GM19023 (cell line): ENCODE measurements at regions not wholly inside any gene's neighbourhood (a gene's known extent, or its start where the extent isn't known, plus 50 kb on each side); places are given as distances from the start of the nearest gene placed in this dataset.

Experiments
- ATAC-seq: cut with Tn5 transposase; IDR thresholded peaks from one replicate; pipeline ENCODE4 v1.9.1; 2021; ENCODE audit warnings: mild to moderate bottlenecking, moderate library complexity; ENCODE audit not compliant: unreplicated experiment

GRCh38 chr16:73210686-73211085 is 162.8 kb upstream of the ZFHX3 start:
- no peak for ATAC-seq

DNA sequence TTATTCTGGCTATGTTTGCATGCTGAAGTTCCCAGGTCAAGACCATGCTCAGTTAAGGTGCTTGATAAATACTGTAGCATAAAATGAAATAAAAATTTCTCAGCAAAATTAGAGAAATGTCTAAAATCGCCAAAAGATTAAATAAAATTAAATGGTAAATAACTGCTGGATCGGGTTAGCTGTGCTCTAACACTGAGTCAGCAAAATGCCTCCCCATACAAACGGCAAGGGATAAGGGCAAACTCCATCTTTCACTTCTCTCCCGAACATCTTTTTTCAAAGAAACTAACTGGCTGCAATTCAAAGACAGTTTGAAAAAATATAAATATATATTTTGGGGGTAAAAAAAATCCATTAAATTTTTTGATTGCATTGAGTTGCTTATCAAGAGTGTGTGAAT is 162.2 kb upstream of the ZFHX3 start:
- no peak for ATAC-seq

DNA sequence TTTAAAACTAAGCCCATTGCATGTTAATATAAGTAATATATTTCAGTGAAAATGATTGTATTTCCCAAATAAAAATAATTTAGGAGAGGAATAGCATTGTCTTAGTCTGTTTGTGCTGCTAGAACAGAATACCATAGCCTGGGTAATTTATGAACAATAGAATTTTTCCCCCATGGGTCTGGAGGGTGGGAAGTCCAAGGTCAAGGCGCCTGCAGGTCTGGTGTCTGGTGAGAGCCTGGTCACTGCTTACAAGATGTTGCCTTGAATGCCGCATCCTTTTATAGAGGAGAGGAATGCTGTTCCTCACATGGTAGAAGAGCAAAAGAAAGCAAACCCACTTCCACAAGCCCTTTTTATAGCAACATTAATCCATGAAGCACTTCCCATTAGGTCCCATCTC is 161.3 kb upstream of the ZFHX3 start:
- ATAC-seq, result no peak

DNA sequence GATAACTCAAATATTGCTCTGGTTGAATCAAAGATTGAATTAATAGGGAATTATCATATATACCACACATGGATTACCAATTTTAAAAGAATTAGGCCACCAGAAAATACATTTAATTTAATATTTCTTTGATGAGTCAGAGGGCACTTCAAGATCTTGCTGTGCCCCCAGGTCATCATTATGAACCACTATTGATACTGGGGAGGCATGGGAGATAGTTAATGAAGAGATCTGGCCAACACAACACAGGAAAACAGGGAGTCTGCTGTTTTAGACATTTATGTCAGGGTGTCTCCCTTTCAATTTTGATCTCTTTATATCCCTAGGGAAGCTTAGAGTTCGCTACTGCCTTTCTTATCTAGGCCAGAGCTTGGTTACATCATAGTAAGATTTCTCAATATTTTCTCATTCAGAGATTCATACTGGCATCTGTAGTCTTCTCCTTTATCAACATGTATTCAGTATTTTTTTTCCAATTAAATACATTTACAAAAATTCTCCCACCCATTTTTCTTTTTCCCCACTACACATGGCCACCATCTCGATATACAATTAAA is 158.3 kb upstream of the ZFHX3 start:
- no peak for ATAC-seq

DNA sequence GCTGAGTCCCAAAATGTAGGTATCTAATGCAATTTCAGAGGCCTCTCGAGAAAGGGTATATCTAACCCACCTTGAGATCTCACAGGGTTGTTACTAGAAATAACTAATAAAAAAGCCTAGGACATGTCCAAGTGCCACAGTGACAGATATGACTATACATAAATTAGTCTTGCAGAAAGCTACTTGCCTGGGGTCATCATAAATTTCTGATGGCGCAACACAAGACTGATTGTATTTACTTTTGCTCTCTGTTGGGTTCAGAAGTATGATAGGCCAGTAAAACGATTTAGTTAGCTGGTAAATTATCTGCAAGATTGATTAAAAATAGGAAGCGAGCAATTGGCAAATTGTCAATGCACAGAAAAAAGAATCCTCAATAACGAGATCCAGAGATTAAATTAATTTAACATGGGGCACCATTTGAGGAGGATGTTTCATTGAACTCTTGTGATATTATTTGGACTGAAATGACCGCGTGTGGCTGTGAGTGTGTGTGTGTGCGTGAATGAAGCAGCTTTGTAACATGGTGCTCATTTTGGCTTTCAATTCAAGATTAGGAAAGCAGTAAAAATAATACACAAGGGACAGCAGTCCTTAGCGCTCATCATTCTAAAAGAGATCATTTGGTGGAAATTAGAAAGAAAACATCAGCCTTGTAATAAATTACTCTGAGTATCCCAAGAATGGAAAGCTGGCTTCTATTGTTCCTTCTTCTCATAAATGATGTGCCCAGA is 157.4 kb upstream of the ZFHX3 start:
- ATAC-seq, result no peak

DNA sequence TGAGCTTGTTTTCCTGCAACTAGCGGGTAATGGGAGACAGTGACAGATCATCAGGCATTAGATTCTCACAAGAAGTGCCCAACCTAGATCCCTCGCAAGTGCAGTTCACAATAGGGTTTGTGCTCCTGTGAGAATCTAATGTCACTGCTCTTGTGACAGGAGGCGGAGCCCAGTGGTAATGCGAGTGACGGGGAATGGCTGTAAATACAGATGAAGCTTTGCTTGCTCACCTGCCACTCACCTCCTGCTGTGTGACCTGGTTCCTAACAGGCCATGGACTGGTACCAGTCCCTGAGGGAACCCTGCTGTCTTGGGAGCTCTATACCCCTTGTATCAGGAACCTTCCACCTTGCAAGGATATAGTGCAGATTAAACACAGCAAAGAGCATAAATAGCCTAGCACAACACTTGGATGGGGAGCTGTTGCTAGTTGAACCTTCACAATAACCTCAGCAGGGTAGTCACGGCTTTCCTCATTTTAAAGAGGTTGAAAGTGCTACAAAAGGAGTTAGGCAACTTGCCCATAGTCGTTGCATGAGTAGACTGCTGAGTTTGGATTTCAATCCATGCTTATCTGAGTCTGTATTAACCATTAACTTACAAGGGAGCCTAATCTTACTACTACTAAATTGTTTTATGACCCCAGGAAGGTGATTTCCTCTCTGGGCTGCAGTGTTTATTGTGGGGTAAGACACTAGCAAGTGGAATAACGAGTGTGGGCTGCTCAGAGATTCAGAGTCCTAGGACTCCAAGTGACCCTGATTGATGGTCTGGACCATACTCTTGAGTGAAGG is 156.6 kb upstream of the ZFHX3 start:
- ATAC-seq, result no peak

DNA sequence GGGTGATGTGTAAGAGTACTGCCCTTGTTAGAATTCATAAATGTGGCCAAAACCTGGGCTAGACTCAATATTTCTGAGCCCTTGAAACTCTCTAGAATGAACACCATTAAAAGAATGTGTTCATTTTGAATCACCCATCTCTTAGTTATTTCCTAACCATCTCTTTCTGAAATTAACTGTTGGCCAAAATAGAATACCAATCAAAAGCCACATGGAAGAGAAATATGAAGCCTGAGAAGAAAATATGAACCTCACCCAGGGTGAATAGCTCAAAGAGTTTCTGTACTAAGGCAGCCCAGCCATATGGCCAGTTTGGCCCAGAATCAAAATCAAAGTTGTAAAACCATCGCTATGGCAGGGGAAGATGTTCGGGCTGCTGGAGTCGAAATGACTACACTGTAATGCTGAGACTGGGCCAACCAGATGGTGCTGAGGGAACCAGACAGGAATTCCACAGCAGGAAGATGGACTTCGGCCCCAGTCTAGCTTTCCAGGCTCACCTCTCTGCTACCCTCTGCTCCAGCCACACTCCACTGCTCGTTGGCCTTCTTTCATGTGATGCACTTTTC is 154.3 kb upstream of the ZFHX3 start:
- ATAC-seq, result no peak

DNA sequence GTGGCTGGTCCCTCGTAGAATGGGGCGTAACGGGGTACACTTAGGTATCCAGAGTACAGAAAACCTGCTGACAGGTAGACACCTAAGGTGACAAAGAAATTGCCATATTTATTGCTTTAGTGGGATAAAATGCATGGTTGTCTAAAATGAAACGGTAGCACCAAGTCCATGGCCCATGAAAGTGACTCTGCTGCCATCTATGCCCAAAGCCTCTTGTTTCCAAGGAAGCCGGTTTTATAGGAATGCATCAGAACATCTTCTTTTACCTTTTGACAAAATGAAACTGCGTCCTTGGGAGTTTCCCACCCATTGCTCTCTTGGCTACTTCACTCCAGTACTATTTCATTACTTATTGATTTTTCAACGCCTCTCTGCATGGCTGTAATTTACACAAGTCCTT is 151.3 kb upstream of the ZFHX3 start:
- no peak for ATAC-seq

DNA sequence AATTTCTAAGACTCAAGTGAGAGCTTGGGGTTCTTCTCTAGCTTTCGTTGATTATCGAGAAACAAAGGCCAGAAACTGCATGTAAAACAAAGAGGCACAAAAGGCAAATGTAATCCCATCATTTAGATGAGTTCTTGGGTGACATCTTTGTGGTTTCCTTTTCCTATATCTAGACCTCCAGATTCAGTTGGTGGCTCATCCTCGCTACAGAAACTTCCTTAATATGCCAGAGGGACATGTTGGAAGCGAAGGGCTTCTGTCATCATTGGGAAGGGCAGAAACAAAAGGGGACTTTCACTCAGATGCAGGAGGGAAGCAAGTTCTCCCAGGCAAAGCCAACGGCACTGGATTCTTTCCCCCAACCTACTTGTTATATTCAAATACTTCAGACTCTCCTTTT is 150.6 kb upstream of the ZFHX3 start:
- ATAC-seq, result no peak

- ATAC-seq, result no peak
These were observed 149.7 kb upstream of the ZFHX3 start for GRCh38 chr16:73197598-73197997.

DNA sequence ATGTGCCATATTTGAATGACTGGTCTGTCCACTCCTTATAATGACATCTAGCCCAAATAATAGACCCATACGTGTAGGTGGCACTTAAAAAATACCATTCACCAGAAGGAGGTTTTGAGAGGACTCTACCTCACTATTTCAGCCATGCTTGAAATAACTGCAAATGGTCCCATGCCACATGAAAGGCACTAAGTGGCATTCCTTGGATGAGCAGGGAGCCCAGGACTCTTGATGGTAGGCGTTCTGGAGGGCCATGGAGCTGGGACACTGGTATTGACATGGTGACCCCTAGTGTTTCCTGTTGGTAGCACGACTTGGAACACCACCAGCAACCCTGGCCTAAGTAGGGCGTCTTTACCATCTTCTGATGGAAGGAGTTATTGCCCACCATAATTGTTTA is 148.7 kb upstream of the ZFHX3 start:
- no peak for ATAC-seq

DNA sequence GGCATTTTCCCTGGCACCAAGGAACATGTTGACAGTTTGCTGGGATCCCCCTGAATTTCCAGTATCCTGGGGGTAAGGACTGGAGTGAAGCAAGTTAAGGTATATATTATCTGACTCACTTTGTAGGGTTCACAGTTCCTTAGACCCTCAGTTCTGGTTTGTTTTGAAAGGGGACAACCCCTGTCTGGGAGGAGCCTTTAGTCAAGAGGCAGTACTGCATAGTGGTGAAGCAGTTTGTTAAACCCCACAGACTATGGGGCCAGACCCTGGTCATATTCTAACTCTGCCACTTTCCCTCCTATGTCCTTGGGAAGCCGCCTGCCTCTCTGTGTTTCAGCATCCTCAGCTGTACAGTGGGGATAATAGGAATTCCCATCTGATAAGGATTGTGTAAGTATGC is 145.5 kb upstream of the ZFHX3 start:
- ATAC-seq, result no peak

DNA sequence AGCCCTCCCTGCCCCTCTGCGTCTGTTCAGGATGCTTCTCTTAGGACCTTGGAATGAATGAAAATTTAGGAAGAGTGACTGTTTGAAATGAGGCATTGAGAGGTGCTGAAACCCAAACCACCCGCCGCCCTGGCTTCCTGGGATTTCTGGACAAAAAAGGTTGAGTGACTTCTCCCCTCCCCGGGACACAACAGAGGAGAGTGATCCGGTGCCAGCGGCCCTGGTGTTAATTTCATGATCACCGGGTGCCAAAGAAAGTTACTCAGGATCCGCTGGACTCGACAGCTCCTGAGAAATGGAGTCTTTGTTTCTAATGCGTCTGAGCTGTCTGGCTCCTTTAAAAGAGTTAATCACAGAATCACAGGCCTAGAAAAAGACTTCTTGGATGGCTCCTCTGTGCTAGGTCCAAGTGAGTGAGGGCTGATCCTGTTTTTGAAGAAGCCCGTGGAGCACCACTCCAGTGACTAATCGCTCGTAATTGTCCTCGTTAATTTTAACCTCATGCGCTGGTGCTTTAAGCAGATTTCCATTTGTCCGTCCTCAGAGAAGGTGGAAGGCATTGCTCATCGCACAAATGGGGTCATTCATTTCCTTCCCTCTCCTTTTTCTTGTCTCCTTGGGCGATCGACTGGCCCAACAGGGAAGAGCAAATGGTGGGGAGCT is 144.4 kb upstream of the ZFHX3 start:
- ATAC-seq, result no peak

GRCh38 chr16:73191660-73192046 is 143.7 kb upstream of the ZFHX3 start:
- no peak for ATAC-seq

GRCh38 chr16:73190688-73191659 is 143.0 kb upstream of the ZFHX3 start:
- ATAC-seq, result no peak

GRCh38 chr16:73190256-73190655 is 142.3 kb upstream of the ZFHX3 start:
- ATAC-seq, result no peak

GRCh38 chr16:73189136-73189535 is 141.2 kb upstream of the ZFHX3 start:
- no peak for ATAC-seq

DNA sequence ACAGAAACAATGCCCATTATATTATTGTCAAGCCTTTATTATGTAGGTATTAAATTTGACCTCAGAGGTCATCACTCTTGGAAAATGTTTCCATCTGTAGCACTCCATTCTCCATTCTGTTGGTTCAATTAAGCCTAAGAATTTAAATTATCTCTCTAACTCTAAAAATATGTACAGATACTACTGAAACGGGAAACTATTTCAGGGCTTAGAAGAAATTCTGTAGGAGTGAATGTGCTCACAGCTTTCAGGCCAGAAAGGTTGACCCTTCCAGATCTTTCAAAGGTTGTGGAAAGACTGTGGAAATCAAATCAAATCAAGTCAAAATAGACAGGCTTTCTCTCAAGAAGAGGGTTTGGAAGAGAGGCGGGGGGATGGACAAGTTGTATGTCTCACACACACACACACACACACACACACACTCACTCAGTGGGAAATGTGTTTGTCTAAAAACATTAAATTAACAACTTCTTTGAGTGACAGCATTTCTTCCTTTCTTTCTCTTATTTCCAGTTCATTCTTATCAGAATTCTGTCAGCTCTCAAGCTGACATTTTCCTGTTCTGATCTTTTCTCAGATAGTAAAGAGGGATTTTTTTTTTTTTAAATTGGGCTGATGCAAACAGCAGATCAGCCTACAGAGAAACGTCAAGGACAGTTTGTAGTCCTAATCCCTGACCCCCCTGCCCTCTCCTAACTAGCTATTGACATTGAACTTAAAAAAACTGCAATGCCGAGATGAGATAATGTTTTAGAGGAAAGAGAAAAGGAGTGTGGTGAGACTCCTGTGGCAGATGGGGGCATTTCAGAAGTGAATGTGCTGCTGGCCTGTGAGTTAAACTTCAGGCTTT is 139.0 kb upstream of the ZFHX3 start:
- no peak for ATAC-seq

DNA sequence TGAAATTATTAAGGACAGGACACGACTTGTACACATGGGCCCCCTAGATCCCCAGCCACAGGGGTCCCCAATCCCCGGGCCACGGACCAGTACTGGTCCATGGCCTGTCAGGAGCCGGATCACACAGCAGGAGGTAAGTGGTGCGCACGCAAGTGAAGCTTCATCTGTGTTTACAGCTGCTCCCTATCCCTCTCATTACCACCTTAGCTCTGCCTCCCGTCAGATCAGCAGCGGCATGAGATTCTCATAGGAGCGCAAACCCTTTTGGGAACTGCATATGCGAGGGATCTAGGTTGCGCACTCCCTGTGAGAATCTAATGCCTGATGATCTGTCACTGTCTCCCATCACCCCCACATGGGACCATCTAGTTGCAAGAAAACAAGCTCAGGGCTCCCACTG is 137.8 kb upstream of the ZFHX3 start:
- no peak for ATAC-seq
